GM19397 (cell line): ENCODE measurements at regions not wholly inside any gene's neighbourhood (a gene's known extent, or its start where the extent isn't known, plus 50 kb on each side); places are given as distances from the start of the nearest gene placed in this dataset.

Source experiments
- ATAC-seq: cut with Tn5 transposase; IDR thresholded peaks from one replicate; pipeline ENCODE4 v1.9.1; 2021; ENCODE audit warnings: mild to moderate bottlenecking, moderate library complexity; ENCODE audit not compliant: unreplicated experiment

DNA sequence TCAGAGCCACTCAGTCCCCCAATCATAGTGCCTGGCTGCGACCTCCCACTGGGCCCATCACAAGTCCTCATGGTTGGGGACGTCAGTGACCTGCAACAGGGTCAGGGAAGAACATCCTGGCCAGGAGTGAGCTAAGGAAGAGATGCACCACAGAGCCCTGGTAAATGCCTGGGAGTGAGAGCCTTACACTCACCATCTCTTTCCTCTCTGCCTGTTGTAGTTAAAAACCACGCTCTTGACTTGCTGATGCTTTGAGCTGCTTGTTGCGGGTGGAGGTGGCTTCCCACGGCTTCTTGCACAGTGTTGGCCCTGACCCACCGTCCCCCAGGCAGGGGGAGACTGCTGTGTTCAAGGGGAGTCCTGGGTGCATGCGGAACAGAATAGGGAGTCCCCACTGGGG is 91.1 kb upstream of the RGMA start:
- no peak for ATAC-seq

- no peak for ATAC-seq
Observed at GRCh38 chr15:93179700-93180102, 90.7 kb upstream of the RGMA start.

GRCh38 chr15:93179072-93179471 is 90.1 kb upstream of the RGMA start:
- ATAC-seq: no peak

DNA sequence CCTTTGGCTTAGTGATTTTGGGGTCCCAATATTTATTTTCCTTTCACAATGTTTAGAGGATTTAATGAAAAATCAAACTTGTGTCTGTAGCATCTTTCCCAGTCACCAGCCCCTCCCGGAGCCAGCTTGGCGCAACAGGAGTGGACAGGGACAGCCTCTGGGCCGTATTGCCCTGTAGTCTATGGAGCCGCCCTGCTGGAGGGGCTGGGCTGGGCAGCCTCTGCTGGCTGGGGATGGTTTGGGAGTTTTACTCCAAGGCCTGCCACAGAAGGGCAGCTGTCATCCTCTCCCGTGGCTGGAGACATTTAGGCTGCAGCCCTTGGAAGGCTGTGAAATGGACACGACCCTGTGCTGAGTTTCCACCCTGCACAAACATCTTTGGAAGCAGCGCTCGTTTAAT is 89.4 kb upstream of the RGMA start:
- no peak for ATAC-seq

- ATAC-seq: no peak
Observed at GRCh38 chr15:93176065-93176464, 87.1 kb upstream of the RGMA start.

DNA sequence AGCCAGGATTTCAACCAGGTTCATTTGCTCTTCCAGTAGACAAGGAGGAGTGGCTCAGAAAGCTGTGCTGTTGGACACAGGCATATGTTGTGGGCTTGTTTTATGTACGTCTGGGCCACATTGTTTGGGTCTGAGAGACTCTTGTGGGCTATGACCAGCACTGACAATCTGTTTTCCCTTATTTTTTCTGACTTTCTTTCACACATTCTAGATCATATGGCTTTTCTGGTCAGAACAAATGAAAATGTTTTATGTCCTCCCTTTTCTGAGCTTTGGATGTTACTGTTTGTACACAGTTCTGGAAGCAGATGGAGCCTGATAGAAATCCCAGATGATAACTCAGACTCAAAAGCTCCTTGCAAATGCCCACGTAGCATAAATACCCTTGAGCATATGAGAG is 85.8 kb upstream of the RGMA start:
- ATAC-seq: no peak

DNA sequence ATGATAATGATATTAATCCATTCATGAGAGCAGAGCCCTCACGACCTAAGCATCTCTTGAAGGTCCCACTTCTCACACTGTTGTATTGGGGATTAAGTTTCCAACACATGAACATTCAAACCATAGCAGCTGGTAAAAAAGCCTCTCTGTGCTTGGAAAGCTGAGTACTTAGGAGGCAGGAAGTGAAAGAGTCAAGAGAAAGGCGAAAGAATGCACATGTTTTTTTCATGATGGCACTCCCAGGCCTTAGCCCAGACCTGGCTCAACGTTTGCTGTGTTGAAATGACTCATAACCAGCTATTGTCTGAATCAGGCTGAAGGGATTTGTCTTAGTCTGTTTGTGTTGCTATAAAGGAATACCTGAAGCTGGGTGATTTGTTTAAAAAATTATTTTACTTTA is 84.4 kb upstream of the RGMA start:
- no peak for ATAC-seq

- ATAC-seq: no peak
Observed at GRCh38 chr15:93171476-93171875, 82.5 kb upstream of the RGMA start.

- ATAC-seq: no peak
Observed at GRCh38 chr15:93170329-93170728, 81.3 kb upstream of the RGMA start.

- no peak for ATAC-seq
Observed at GRCh38 chr15:93168910-93169309, 79.9 kb upstream of the RGMA start.

DNA sequence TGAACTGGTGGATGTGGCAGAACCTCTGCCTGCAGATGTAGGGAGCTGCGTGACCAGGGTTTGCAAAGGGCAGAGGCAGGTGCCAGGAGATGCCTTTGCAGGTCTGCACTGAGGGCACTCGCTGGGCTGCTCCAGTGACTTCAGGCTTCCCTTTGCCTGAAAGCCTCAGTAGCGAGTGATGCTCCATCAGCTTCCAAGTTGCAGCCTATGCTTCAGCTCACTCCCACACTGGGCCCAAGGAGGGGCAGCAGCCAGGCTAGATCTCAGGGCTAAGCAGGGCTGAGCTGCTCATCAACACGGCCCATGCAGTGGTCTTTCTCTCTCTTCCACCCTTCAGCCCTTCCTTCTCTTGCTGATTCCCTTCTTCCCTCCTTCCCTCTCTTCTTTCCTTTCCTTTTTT is 78.3 kb upstream of the RGMA start:
- no peak for ATAC-seq

- ATAC-seq: no peak
Observed at GRCh38 chr15:93166675-93167074, 77.7 kb upstream of the RGMA start.

DNA sequence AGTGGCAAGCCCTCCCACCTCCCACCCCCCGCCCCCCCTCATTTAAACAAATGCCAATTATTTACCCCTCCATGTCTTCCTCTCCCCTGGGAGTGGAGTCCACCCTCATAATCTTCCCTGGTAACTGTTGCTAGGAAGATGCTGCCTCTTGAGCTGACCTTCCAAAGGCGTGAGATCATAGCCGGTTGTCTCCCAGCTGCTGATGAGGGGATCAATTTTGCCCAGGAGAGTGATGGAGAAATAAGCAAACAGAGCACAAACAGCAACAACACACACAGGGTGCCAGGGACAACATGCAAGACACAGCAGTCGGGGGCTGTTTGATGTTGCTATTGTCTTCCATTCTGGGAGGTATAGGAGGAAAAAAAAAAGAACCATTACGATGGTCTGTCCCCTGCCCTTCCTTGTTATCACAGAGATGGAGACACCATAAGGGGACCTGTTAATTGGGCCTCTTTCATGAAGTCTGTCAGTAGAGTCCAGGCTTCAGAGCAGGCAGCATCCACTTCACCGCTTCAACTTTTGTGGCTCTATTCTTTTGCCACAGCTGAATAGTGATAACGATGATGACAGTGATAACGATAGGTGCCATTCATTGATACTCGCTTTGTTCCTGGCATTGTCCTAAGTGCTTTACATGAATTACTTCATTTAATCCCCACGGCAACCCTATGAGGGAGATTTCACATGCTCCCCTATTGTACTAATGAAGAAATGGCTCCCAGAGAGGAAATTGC is 76.9 kb upstream of the RGMA start:
- no peak for ATAC-seq

DNA sequence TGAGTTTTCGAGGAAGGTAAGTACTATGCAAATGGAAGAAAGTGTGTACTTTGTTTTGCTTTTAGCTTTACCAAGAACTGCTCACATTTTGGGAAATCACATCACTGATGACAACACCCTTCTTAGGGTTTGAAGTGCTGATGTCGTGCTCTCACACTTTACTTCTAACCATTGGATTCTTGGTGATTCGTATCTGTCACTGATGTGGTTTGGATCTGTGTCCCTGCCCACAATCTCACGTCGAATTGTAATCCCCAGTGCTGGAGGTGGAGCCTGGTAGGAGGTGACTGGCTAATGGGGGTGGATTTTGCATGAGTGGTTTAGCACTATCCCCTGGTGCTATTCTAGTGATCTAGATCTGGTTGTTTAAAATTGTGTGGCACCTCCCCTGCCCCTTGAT is 75.4 kb upstream of the RGMA start:
- ATAC-seq: no peak

- no peak for ATAC-seq
Observed at GRCh38 chr15:93162560-93162959, 73.5 kb upstream of the RGMA start.

GRCh38 chr15:93159930-93160329 is 70.9 kb upstream of the RGMA start:
- no peak for ATAC-seq

DNA sequence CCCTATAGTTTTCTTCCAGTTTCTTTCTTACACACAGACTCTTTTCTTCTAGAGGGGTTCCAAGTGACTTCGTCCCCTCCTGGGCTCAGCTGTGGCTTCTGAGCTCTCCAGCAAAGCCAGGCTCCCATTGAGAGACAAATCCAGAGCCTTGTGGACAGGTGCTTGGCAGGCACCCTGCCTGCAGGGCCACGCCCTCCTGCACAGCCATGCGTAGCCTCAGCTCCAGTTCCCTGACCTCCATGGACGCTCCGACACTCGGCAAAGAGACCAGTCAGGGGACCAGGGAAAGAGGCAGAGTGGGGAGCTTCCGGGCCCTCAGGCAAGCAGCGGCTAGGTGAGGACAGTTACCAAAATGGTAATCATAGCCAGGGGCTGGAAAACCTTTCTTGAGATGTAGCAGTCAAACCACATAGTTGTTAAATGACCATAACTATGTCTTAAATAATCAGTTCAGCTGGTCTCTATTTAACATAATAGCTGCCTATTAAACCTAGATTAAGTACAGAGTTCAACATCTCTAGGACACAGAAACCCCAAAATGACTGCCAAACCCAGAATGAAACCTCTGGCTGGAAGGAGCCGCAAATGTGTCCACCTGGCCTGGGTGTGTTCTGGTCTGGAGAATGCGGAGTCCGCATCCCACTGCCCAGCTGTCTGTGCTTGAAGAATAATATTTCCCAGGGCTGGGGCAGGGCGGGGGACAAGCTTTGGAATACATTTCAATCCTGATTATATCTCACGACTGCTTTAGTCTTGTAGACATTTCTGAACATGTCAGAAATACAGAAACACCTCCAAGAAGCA is 69.3 kb upstream of the RGMA start:
- no peak for ATAC-seq

GRCh38 chr15:93154666-93155065 is 65.7 kb upstream of the RGMA start:
- ATAC-seq: no peak

GRCh38 chr15:93152951-93153350 is 63.9 kb upstream of the RGMA start:
- no peak for ATAC-seq

DNA sequence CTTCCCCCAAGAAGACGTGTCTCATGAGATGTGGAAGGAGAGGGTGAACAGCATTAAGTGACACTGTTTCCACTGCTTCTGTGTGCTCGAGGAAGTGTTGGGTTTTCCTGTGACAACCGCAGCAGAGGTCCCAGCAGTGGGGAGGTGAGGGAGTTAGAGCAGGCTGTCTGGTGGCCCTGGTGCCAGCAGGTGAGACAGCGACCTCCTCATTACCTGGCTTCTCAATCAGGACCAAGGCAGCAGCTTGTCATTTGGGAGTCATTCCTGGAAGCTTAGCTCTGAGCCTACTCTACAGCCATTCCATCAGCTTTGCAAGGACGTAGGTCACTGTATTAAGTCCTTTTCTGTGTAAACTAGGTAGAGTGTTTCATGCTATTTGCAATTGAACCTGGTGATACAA is 63.3 kb upstream of the RGMA start:
- ATAC-seq: no peak

GRCh38 chr15:93150910-93151881 is 62.2 kb upstream of the RGMA start:
- no peak for ATAC-seq
